ENCODE measurements at regions not wholly inside any gene's neighbourhood (a gene's known extent, or its start where the extent isn't known, plus 50 kb on each side); places are given as distances from the start of the nearest gene placed in this dataset.

- Histone ChIP-seq H3K4me3 (ENCODE audit: low read depth, low read length, poor library complexity, severe bottlenecking) (no peak overlapping the region), H3K4me1 (ENCODE audit: insufficient read depth, low read length, poor library complexity, severe bottlenecking) (no peaks in the 10 kb centered on the region), H3K27ac (ENCODE audit: low read depth, low read length, poor library complexity, severe bottlenecking) (no peak overlapping the region), H3K36me3 (ENCODE audit: insufficient read depth, low read length, poor library complexity, severe bottlenecking) (no peaks in the 10 kb centered on the region), H3K9me3 (ENCODE audit: low read depth, low read length, poor library complexity, severe bottlenecking) (no peaks in the 10 kb centered on the region), H3K27me3 (replicated peaks; ENCODE audit: insufficient read depth, low read depth, low read length, poor library complexity) (no peaks in the 10 kb centered on the region)
- ChIA-PET CTCF (no interaction called here), POLR2A (ENCODE audit: low non-redundant PET) (no interaction called here)
- no peak for DNase-seq (ENCODE audit: low spot score)
- intact Hi-C loops (cut with micrococcal nuclease; ENCODE audit: unreplicated experiment): no loop called here
- no TSS peak for BruUV-seq (replicated peaks)
- TF ChIP-seq, protein P1, sequence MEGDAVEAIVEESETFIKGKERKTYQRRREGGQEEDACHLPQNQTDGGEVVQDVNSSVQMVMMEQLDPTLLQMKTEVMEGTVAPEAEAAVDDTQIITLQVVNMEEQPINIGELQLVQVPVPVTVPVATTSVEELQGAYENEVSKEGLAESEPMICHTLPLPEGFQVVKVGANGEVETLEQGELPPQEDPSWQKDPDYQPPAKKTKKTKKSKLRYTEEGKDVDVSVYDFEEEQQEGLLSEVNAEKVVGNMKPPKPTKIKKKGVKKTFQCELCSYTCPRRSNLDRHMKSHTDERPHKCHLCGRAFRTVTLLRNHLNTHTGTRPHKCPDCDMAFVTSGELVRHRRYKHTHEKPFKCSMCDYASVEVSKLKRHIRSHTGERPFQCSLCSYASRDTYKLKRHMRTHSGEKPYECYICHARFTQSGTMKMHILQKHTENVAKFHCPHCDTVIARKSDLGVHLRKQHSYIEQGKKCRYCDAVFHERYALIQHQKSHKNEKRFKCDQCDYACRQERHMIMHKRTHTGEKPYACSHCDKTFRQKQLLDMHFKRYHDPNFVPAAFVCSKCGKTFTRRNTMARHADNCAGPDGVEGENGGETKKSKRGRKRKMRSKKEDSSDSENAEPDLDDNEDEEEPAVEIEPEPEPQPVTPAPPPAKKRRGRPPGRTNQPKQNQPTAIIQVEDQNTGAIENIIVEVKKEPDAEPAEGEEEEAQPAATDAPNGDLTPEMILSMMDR (conservative IDR thresholded peaks at IDR 0.05; ENCODE audit: low read depth, low read length): no peak
- TF ChIP-seq EZH2 (IDR thresholded peaks at IDR 0.05; ENCODE audit: borderline replicate concordance, low read depth, low read length, poor library complexity, severe bottlenecking): no peak
These were observed 114.7 kb upstream of the TNP1 start for GRCh38 chr2:216974321-216975302.

DNA sequence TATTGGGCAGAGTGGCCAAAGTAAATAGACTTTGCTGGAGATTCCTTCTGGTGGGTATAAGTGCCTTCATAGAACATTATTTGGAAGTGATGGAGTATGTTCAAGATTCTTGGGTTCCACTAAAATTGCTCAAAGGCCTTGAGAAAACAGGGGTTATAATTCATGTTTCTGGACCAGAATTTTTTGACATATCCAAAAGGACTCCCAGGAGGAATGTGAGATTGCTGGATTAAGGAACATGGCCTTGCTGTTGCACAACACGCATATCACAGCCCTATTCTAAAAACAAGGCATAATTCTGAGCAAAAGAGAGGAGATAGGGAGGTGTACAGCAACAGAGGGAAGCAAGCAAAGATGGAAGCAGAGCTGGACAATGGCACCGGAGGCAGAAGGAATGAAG lies 111.7 kb upstream of the TNP1 start:
- BruUV-seq (replicated peaks): no TSS peak
- intact Hi-C loops (cut with micrococcal nuclease; ENCODE audit: unreplicated experiment): no loop called here
- Histone ChIP-seq H3K27ac (ENCODE audit: low read depth, low read length, poor library complexity, severe bottlenecking) (no peak overlapping the region), H3K36me3 (ENCODE audit: insufficient read depth, low read length, poor library complexity, severe bottlenecking) (no peaks in the 10 kb centered on the region), H3K4me1 (ENCODE audit: insufficient read depth, low read length, poor library complexity, severe bottlenecking) (no peaks in the 10 kb centered on the region), H3K27me3 (replicated peaks; ENCODE audit: insufficient read depth, low read depth, low read length, poor library complexity) (no peaks in the 10 kb centered on the region), H3K9me3 (ENCODE audit: low read depth, low read length, poor library complexity, severe bottlenecking) (no peaks in the 10 kb centered on the region), H3K4me3 (ENCODE audit: low read depth, low read length, poor library complexity, severe bottlenecking) (no peak overlapping the region)
- POLR2A ChIA-PET (ENCODE audit: low non-redundant PET): no interaction called here
- CTCF ChIA-PET: no interaction called here
- DNase-seq (ENCODE audit: low spot score): no peak
- TF ChIP-seq, protein P1 (conservative IDR thresholded peaks at IDR 0.05; ENCODE audit: low read depth, low read length): no peak

GRCh38 chr2:216970359-216970915 lies 110.6 kb upstream of the TNP1 start:
- Histone ChIP-seq H3K9me3 (ENCODE audit: low read depth, low read length, poor library complexity, severe bottlenecking) (no peaks in the 10 kb centered on the region), H3K27ac (ENCODE audit: low read depth, low read length, poor library complexity, severe bottlenecking) (no peak overlapping the region), H3K36me3 (ENCODE audit: insufficient read depth, low read length, poor library complexity, severe bottlenecking) (no peaks in the 10 kb centered on the region), H3K27me3 (replicated peaks; ENCODE audit: insufficient read depth, low read depth, low read length, poor library complexity) (no peaks in the 10 kb centered on the region), H3K4me3 (ENCODE audit: low read depth, low read length, poor library complexity, severe bottlenecking) (no peak overlapping the region), H3K4me1 (ENCODE audit: insufficient read depth, low read length, poor library complexity, severe bottlenecking) (no peaks in the 10 kb centered on the region)
- DNase-seq (ENCODE audit: low spot score): no peak
- TF ChIP-seq, protein P1 (conservative IDR thresholded peaks at IDR 0.05; ENCODE audit: low read depth, low read length): no peak
- no peak for TF ChIP-seq EZH2 (IDR thresholded peaks at IDR 0.05; ENCODE audit: borderline replicate concordance, low read depth, low read length, poor library complexity, severe bottlenecking)
- ChIA-PET POLR2A (ENCODE audit: low non-redundant PET) (no interaction called here), CTCF (interaction anchor here (0.6 kb wide), 1 partner anchor 777 kb away, joined by 6 read pairs; no protein-coding TSS in a partner anchor)
- intact Hi-C loops (cut with micrococcal nuclease; ENCODE audit: unreplicated experiment): no loop called here
- no TSS peak for BruUV-seq (replicated peaks)
